ENCODE measurements at regions not wholly inside any gene's neighbourhood (a gene's known extent, or its start where the extent isn't known, plus 50 kb on each side); places are given as distances from the start of the nearest gene placed in this dataset.
"Not testable (repeated sequence)": the region's sequence is repeated elsewhere in the genome, so short reads cannot be mapped to it uniquely, and the experiment has no call there.

GRCh38 chr2:136319237-136319636 is 201.3 kb upstream of the CXCR4 start:
- DNase-seq = no peak

GRCh38 chr2:136314240-136314639 is 196.3 kb upstream of the CXCR4 start:
- DNase-seq = no peak

- DNase-seq = not testable (repeated sequence)
Observed at GRCh38 chr2:136312568-136312967, 194.6 kb upstream of the CXCR4 start.

- no peak for DNase-seq
Observed at GRCh38 chr2:136310797-136311603, 193.1 kb upstream of the CXCR4 start.

GRCh38 chr2:136310005-136310495 is 192.1 kb upstream of the CXCR4 start:
- DNase-seq = no peak

- DNase-seq = no peak
Observed at GRCh38 chr2:136308611-136309010, 190.7 kb upstream of the CXCR4 start.

GRCh38 chr2:136306836-136307235 is 188.9 kb upstream of the CXCR4 start:
- no peak for DNase-seq

GRCh38 chr2:136305517-136306192 is 187.7 kb upstream of the CXCR4 start:
- no peak for DNase-seq

GRCh38 chr2:136301006-136301405 is 183.1 kb upstream of the CXCR4 start:
- DNase-seq = no peak

- no peak for DNase-seq
Observed at GRCh38 chr2:136298631-136299030, 180.7 kb upstream of the CXCR4 start.

GRCh38 chr2:136297994-136298393 is 180.0 kb upstream of the CXCR4 start:
- no peak for DNase-seq

- no peak for DNase-seq
Observed at GRCh38 chr2:136297312-136297711, 179.4 kb upstream of the CXCR4 start.

- no peak for DNase-seq
Observed at GRCh38 chr2:136295168-136295567, 177.2 kb upstream of the CXCR4 start.

- no peak for DNase-seq
Observed at GRCh38 chr2:136291871-136292270, 173.9 kb upstream of the CXCR4 start.

GRCh38 chr2:136290326-136290725 is 172.4 kb upstream of the CXCR4 start:
- DNase-seq = no peak

GRCh38 chr2:136288249-136288648 is 170.3 kb upstream of the CXCR4 start:
- DNase-seq = no peak

GRCh38 chr2:136286423-136286822 is 168.5 kb upstream of the CXCR4 start:
- no peak for DNase-seq

GRCh38 chr2:136284226-136285119 is 166.5 kb upstream of the CXCR4 start:
- DNase-seq = no peak

GRCh38 chr2:136282251-136282650 is 164.3 kb upstream of the CXCR4 start:
- DNase-seq = no peak

- no peak for DNase-seq
Observed at GRCh38 chr2:136281281-136282114, 163.5 kb upstream of the CXCR4 start.

GRCh38 chr2:136266346-136266745 is 148.4 kb upstream of the CXCR4 start:
- DNase-seq = not testable (repeated sequence)

- DNase-seq = no peak
Observed at GRCh38 chr2:136259551-136259950, 141.6 kb upstream of the CXCR4 start.

All from EL (cell line).